ENCODE measurements at regions not wholly inside any gene's neighbourhood (a gene's known extent, or its start where the extent isn't known, plus 50 kb on each side); places are given as distances from the start of the nearest gene placed in this dataset.

GRCh38 chr9:87283585-87283984 lies 214.1 kb upstream of the DAPK1 start:
- no peak for TF ChIP-seq POLR2A (IDR thresholded peaks at IDR 0.05; ENCODE audit: low read depth)
- TF ChIP-seq, protein P1, sequence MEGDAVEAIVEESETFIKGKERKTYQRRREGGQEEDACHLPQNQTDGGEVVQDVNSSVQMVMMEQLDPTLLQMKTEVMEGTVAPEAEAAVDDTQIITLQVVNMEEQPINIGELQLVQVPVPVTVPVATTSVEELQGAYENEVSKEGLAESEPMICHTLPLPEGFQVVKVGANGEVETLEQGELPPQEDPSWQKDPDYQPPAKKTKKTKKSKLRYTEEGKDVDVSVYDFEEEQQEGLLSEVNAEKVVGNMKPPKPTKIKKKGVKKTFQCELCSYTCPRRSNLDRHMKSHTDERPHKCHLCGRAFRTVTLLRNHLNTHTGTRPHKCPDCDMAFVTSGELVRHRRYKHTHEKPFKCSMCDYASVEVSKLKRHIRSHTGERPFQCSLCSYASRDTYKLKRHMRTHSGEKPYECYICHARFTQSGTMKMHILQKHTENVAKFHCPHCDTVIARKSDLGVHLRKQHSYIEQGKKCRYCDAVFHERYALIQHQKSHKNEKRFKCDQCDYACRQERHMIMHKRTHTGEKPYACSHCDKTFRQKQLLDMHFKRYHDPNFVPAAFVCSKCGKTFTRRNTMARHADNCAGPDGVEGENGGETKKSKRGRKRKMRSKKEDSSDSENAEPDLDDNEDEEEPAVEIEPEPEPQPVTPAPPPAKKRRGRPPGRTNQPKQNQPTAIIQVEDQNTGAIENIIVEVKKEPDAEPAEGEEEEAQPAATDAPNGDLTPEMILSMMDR (IDR thresholded peaks at IDR 0.05): no peak

Measured in esophagus muscularis mucosa (tissue), 3 donors.